DMS 273 (cell line): ENCODE measurements at regions not wholly inside any gene's neighbourhood (a gene's known extent, or its start where the extent isn't known, plus 50 kb on each side); places are given as distances from the start of the nearest gene placed in this dataset.

Source experiments
- DNase-seq: peaks from one replicate; lab custom pipeline; 2025; ENCODE audit not compliant: unreplicated experiment; lab: John Stamatoyannopoulos, UW

GRCh38 chr10:116006508-116006907 lies 266.5 kb downstream of the GFRA1 start:
- no peak for DNase-seq

GRCh38 chr10:116005301-116005700 lies 267.7 kb downstream of the GFRA1 start:
- DNase-seq: no peak

GRCh38 chr10:116002735-116003134 lies 270.3 kb downstream of the GFRA1 start:
- DNase-seq: no peak

GRCh38 chr10:116001976-116002375 lies 271.0 kb downstream of the GFRA1 start:
- no peak for DNase-seq

- peak; percentile 32 for DNase-seq
These were observed 271.6 kb downstream of the GFRA1 start for GRCh38 chr10:116001262-116001857.

- no peak for DNase-seq
These were observed 272.7 kb downstream of the GFRA1 start for GRCh38 chr10:116000151-116000842.
